HG02623 (cell line): ENCODE measurements at regions not wholly inside any gene's neighbourhood (a gene's known extent, or its start where the extent isn't known, plus 50 kb on each side); places are given as distances from the start of the nearest gene placed in this dataset.
A peak's percentile ranks its signal among the peaks of the same experiment; 100 is the strongest.
"Not testable (repeated sequence)": the region's sequence is repeated elsewhere in the genome, so short reads cannot be mapped to it uniquely, and the experiment has no call there.

Experiments
- ATAC-seq: cut with Tn5 transposase; IDR thresholded peaks from one replicate; pipeline ENCODE4 v1.9.1; 2021; ENCODE audit warnings: moderate library complexity; ENCODE audit not compliant: unreplicated experiment

GRCh38 chr6:104519566-104519965, 340.2 kb downstream of the HACE1 start:
- ATAC-seq, result no peak

- ATAC-seq, result no peak
Observed at GRCh38 chr6:104509355-104509754, 350.4 kb downstream of the HACE1 start.

- ATAC-seq, result no peak
Observed at GRCh38 chr6:104506429-104506828, 353.3 kb downstream of the HACE1 start.

- ATAC-seq, result no peak
Observed at GRCh38 chr6:104505838-104506237, 353.9 kb downstream of the HACE1 start.

- no peak for ATAC-seq
Observed at GRCh38 chr6:104500265-104500664, 359.5 kb downstream of the HACE1 start.

- no peak for ATAC-seq
Observed at GRCh38 chr6:104486035-104486434, 373.7 kb downstream of the HACE1 start.

DNA sequence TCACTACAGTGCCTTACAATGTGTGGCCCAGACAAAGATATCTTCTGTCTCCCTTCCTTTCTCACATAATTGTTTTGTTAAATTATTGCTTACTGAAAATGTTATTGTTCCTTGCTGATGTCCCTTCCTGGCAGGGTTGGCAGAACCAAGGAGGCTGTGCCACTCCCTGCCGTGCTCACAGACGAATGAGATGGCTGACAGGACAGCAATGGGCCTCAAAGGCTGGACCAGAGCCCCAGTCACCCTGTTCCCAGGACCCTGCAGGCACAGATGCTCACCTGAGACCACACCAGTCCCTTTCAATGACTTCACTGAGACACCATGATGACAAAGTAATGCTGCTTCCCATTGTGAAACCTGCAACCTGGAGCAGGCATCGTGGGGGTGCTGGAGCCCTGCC, 375.1 kb downstream of the HACE1 start:
- no peak for ATAC-seq

- no peak for ATAC-seq
Observed at GRCh38 chr6:104484191-104484590, 375.5 kb downstream of the HACE1 start.

DNA sequence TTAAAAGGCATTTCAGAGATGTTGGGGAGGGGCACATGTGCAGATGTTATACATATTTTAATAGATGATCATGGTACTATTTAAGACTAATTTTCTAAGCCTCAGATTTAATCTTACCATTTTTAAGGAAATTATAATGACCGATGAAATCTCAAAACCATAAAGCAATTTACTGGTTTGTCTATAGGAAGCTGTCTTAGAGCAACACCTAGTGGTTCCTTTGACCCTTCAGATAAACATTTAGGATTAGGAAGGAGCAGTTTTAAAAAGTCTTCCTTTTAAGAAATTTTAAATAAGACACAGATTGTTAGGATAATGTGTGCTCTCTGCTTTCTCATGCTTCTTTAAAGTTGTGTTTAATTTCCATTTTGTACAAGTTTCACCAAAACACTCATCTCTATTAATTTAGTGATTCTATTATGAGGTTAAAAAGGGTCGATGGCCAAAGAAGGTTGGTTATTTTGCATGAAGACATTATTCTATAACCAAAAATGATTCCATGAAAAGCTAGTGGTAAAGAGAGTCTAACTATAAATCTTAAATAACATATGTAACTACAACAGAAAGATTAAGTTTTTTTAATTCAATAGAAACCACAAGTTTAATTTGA, 376.4 kb downstream of the HACE1 start:
- no peak for ATAC-seq

DNA sequence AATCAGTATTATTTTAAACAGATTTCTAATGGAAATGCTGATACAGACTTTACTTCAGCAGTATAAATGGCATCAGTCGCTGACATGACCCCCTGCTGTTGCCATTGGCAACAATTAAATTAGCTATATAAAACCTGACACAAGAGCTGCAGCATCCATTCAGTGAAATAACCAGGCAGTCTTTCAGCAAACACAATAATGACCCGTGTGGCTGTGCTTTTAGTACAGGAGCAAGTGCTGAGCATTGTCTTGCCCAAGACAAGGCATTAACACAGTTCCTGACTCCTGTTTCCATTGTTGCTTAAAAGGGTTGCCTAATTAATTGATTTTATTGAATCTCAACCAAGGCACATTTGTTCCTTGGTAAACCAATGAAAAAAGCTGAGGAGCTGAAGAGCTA, 382.1 kb downstream of the HACE1 start:
- no peak for ATAC-seq

DNA sequence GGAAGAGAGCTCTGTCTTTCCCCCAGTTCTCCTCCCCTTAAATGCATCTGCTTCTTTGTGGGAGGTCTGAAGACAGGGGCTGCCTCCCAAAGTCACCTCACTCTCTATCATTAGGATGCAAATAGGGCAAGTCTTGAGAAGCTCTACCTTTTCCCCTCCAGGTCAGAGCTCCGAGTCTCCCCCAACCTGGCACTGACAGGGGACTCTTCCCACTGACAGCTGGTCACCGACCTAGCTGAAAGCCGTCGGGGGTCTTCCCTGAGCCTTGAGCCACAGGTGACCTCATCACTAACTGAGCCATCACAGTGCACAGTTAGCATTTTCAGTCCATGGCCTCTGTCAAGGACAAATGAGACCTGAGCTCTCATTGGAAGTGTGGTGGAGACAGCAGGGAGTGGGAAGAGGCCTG, 386.7 kb downstream of the HACE1 start:
- no peak for ATAC-seq

- no peak for ATAC-seq
Observed at GRCh38 chr6:104472021-104472901, 387.5 kb downstream of the HACE1 start.

DNA sequence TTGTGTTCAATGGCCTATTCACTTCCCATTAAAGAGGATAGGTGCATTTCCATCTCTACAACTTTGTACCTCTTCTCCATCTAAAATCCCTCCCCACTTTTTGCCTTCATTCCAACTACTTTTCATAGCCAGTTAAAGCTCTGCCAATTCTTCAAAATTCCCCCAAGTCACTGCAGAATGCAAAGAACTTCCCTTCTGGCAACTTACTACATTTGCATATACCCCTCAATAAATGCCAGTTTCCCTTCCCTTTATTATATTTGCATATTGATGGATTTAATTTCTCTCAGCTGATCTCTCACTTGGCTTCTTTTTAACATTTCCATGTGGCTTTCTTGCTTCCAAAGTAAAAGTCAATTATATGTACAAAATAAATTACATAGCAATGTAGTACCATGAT, 393.4 kb downstream of the HACE1 start:
- no peak for ATAC-seq

DNA sequence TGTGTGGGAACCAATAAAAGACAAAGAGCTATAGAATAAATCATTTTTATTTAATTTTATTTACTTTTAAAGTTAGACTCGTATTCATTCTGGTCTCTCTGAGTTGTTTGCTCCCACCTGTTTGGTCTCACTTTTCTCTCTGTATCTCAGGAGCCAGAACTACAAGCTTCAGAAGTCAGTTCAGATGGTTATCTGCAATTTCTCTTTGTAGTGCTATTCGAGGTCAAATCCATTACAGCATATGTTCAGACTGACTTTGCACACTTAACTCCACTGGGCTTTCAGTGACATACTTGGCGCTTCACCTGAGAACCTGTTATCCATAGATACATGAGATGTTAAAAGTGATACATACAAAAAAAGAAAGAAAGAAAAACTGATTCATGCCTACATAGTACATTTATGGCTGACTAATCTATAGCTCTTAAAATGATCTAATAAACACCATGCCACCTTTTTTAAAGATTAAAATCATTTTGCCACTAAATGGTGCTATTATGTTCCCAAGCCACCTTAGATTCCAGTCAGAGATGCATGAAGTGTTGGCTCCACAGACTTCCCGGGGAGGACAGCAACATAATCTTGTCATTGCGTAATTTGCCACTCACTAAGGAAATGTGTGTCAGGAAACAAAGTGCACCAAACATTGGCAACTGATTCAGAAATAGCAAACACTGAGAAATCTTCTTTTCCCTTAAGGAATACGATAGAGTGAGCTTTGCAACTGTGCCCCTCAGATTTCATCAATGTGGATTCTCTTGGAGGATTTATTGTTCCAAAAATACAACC, 396.7 kb downstream of the HACE1 start:
- ATAC-seq, result no peak

DNA sequence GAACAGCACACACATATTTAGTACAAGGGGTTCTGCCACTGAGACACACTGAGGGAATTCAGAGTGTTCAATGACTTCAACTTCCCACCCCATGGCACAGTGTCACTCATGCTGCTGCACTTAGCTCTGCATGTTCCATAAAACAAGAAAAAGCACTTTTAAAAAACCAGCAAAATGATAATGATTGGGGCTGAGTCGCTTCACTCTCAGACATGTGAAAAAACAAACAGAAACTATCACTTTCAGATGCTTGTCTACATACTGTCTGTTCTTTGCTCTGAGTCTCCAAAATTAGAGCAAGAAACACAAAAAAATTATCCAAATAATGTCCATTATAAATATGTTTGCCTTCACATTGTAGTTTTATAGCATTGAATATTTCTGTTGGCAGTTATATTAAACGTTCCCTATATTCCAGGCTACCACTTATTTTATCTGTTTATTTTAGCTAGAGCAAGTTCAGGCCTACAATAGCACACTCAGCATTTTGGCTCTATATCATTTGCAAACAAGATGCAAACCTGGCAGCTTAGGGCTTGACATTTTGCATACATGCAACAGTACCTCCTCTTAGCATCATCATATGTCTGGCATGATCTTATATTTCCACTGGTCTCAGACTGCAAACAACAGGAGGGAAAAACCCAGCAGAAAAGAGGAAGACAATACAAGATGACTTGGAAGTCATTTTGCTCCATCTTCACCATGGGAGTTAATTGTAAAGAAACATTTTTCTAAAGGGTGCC, 398.8 kb downstream of the HACE1 start:
- peak; percentile 43 for ATAC-seq

GRCh38 chr6:104459543-104459942, 400.2 kb downstream of the HACE1 start:
- peak; percentile 70 for ATAC-seq

GRCh38 chr6:104449918-104450317, 409.8 kb downstream of the HACE1 start:
- ATAC-seq, result no peak

- ATAC-seq, result not testable (repeated sequence)
Observed at GRCh38 chr6:104446101-104447080, 413.3 kb downstream of the HACE1 start.

- no peak for ATAC-seq
Observed at GRCh38 chr6:104434519-104434918, 425.2 kb downstream of the HACE1 start.

GRCh38 chr6:104431096-104431495, 428.6 kb downstream of the HACE1 start:
- no peak for ATAC-seq
